ENCODE measurements at regions not wholly inside any gene's neighbourhood (a gene's known extent, or its start where the extent isn't known, plus 50 kb on each side); places are given as distances from the start of the nearest gene placed in this dataset.

- Histone ChIP-seq H3K4me3 (replicated peaks in 1 of 3) (peak overlapping the region in 1 of 3 donors; percentile 15), H3K27me3 (no peaks in the 10 kb centered on the region), H3K36me3 (no peaks in the 10 kb centered on the region), H3K9me3 (no peaks in the 10 kb centered on the region), H3K27ac (no peak overlapping the region), H3K4me1 (no peaks in the 10 kb centered on the region)
- 46 to 48% methylated on average over 14 of the region's 14 CpGs for WGBS, 2 donors
- DNase-seq, result peak; percentile 36 to 54
- TF ChIP-seq CTCF (IDR thresholded peaks at IDR 0.05) (no peak), POLR2A (IDR thresholded peaks at IDR 0.05) (no peak)
- intact Hi-C loops (cut with DNase I), result no loop called here
Measured at GRCh38 chr4:169859366-169860216, 101.8 kb upstream of the HPF1 start.

GRCh38 chr4:169854090-169854489 lies 96.3 kb upstream of the HPF1 start:
- H3K4me1 ChIP-seq, result peaks cover 9 to 11% of the 10 kb centered on the region in 2 donors
- H3K36me3 ChIP-seq, result no peaks in the 10 kb centered on the region
- no peaks in the 10 kb centered on the region for H3K9me3 ChIP-seq
- no peaks in the 10 kb centered on the region for H3K27me3 ChIP-seq
- peak; percentile 65 to 67 for DNase-seq
- TF ChIP-seq CTCF (IDR thresholded peaks at IDR 0.05) (no peak), POLR2A (IDR thresholded peaks at IDR 0.05) (no peak)
- H3K27ac ChIP-seq, result no peak overlapping the region
- 39 to 40% methylated on average over 3 of the region's 3 CpGs for WGBS, 2 donors
- intact Hi-C loops (cut with DNase I), result no loop called here
- no peak overlapping the region for H3K4me3 ChIP-seq (replicated peaks in 1 of 3)

- no peaks in the 10 kb centered on the region for H3K36me3 ChIP-seq
- peaks cover 11 to 13% of the 10 kb centered on the region in 2 donors for H3K4me1 ChIP-seq
- no peak for DNase-seq
- no peak overlapping the region for H3K27ac ChIP-seq
- no peak overlapping the region for H3K4me3 ChIP-seq (replicated peaks in 1 of 3)
- intact Hi-C loops (cut with DNase I), result no loop called here
- no peaks in the 10 kb centered on the region for H3K9me3 ChIP-seq
- no peaks in the 10 kb centered on the region for H3K27me3 ChIP-seq
- TF ChIP-seq CTCF (IDR thresholded peaks at IDR 0.05) (no peak), POLR2A (IDR thresholded peaks at IDR 0.05) (no peak)
Measured at GRCh38 chr4:169852481-169852880, 94.7 kb upstream of the HPF1 start.

GRCh38 chr4:169851750-169852149 lies 94.0 kb upstream of the HPF1 start:
- intact Hi-C loops (cut with DNase I), result no loop called here
- no peak for DNase-seq
- 91 to 97% methylated on average over 3 of the region's 3 CpGs for WGBS, 2 donors

More at GRCh38 chr4:169851750-169852149, 94.0 kb upstream of the HPF1 start:
- H3K9me3 ChIP-seq, result no peaks in the 10 kb centered on the region
- no peak overlapping the region for H3K27ac ChIP-seq
- no peak overlapping the region for H3K4me3 ChIP-seq (replicated peaks in 1 of 3)
- peaks cover 11 to 13% of the 10 kb centered on the region in 2 donors for H3K4me1 ChIP-seq
- no peaks in the 10 kb centered on the region for H3K36me3 ChIP-seq
- no peaks in the 10 kb centered on the region for H3K27me3 ChIP-seq
- no peak for TF ChIP-seq POLR2A (IDR thresholded peaks at IDR 0.05)
- no peak for TF ChIP-seq CTCF (IDR thresholded peaks at IDR 0.05)

Data from thyroid gland (tissue), 4 donors.